ENCODE measurements at regions not wholly inside any gene's neighbourhood (a gene's known extent, or its start where the extent isn't known, plus 50 kb on each side); places are given as distances from the start of the nearest gene placed in this dataset.

DNA sequence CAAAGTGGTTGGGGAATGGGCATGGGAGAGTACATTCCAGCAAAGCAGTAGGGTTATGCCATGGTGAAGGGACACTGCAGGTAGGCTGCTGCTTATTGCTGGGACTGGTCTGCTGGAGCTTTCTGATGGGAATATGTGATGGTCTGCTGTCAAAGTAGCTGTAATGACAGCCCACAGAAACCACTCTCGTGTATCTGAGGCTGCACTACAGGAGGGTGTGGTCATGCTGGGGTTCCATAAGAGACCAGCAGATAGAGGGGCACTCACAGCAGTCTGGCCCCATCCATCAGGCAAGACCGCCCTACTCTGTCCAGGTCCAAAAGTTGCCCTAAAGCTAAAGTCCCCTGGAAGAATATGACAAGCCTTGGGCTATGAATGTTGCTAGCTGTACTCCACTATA, 739.3 kb downstream of the COL12A1 start:
- ATAC-seq (ENCODE audit: low FRiP score in 2 of 2) (peak in 1 of 2 donors; percentile 30), DNase-seq (no peak)
- Histone ChIP-seq H3K9me3 (no peaks in the 10 kb centered on the region), H3K27me3 (no peaks in the 10 kb centered on the region), H3K36me3 (no peaks in the 10 kb centered on the region), H3K27ac (no peak overlapping the region), H3K4me3 (no peak overlapping the region), H3K4me1 (no peaks in the 10 kb centered on the region)
- 94 to 100% methylated on average over 2 of the region's 2 CpGs for WGBS, 2 donors
- TF ChIP-seq EP300 (IDR thresholded peaks at IDR 0.05) (no peak), POLR2A (IDR thresholded peaks at IDR 0.05) (no peak)
- TF ChIP-seq, protein P1, sequence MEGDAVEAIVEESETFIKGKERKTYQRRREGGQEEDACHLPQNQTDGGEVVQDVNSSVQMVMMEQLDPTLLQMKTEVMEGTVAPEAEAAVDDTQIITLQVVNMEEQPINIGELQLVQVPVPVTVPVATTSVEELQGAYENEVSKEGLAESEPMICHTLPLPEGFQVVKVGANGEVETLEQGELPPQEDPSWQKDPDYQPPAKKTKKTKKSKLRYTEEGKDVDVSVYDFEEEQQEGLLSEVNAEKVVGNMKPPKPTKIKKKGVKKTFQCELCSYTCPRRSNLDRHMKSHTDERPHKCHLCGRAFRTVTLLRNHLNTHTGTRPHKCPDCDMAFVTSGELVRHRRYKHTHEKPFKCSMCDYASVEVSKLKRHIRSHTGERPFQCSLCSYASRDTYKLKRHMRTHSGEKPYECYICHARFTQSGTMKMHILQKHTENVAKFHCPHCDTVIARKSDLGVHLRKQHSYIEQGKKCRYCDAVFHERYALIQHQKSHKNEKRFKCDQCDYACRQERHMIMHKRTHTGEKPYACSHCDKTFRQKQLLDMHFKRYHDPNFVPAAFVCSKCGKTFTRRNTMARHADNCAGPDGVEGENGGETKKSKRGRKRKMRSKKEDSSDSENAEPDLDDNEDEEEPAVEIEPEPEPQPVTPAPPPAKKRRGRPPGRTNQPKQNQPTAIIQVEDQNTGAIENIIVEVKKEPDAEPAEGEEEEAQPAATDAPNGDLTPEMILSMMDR (IDR thresholded peaks at IDR 0.05) = no peak

- Histone ChIP-seq H3K4me1 (no peaks in the 10 kb centered on the region), H3K4me3 (no peak overlapping the region), H3K9me3 (no peaks in the 10 kb centered on the region), H3K36me3 (no peaks in the 10 kb centered on the region), H3K27ac (no peak overlapping the region), H3K27me3 (no peaks in the 10 kb centered on the region)
- ATAC-seq (ENCODE audit: low FRiP score in 2 of 2) (no peak), DNase-seq (no peak)
- 43 to 58% methylated on average over 7 of the region's 7 CpGs for WGBS, 2 donors
- TF ChIP-seq, protein P1 (IDR thresholded peaks at IDR 0.05) = no peak
Observed at GRCh38 chr6:74459260-74459659, 746.6 kb downstream of the COL12A1 start.

- Histone ChIP-seq H3K27me3 (no peaks in the 10 kb centered on the region), H3K9me3 (no peaks in the 10 kb centered on the region), H3K4me1 (no peaks in the 10 kb centered on the region), H3K27ac (no peak overlapping the region), H3K4me3 (no peak overlapping the region), H3K36me3 (no peaks in the 10 kb centered on the region)
- no peak for DNase-seq
- whole genome bisulfite sequencing, 2 donors = 23 to 58% methylated on average over 1 of the region's 1 CpG
- ATAC-seq (ENCODE audit: low FRiP score in 2 of 2) = no peak
- TF ChIP-seq POLR2A (IDR thresholded peaks at IDR 0.05) (no peak), EP300 (IDR thresholded peaks at IDR 0.05) (no peak), POLR2AphosphoS5 (IDR thresholded peaks at IDR 0.05) (no peak)
- TF ChIP-seq, protein P1 (IDR thresholded peaks at IDR 0.05) = no peak
Observed at GRCh38 chr6:74458536-74458935, 747.3 kb downstream of the COL12A1 start.

DNA sequence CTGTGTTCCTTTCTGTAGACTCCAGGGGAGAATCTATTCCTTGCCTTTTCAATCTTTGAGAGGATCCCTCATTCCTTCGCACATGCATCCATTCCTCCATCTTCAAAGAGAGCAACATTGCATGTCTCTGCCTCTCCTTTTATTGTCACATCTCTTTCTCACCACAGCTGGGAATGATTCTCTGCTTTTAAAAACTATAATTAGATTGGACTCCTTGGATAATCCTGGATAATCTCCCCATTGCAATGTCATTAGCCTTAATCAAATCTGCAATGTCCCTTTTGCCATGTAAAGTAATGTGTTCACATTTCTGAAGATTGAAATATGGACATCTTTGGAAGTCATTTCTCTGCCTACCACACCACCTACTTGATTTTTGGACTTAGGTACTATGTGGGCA, 750.1 kb downstream of the COL12A1 start:
- 100% methylated on average over 1 of the region's 1 CpG for WGBS, 2 donors
- no peak for DNase-seq

DNA sequence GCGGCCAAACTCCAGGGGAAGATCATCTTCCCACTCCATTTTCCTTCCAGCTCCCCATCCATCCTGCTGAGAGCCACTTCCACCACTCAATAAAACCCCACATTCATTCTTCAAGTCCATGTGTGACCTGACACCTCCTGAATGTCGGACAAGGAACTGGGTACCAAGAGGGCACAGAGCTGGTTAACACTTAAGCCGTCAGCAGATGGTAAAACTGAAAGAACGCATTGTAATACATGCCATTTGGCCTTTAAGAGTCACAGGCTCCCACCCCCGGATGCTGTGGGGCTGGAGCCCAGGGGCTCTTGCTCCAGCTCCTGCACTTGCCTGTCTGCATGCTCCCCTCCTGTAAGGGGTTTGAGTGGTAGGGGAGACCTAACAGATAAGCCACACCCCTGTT, 753.9 kb downstream of the COL12A1 start:
- WGBS, 2 donors = 67 to 74% methylated on average over 5 of the region's 5 CpGs
- Histone ChIP-seq H3K4me1 (no peaks in the 10 kb centered on the region), H3K27ac (no peak overlapping the region), H3K9me3 (no peaks in the 10 kb centered on the region), H3K27me3 (no peaks in the 10 kb centered on the region), H3K4me3 (no peak overlapping the region), H3K36me3 (no peaks in the 10 kb centered on the region)
- TF ChIP-seq POLR2AphosphoS5 (IDR thresholded peaks at IDR 0.05) (no peak), POLR2A (IDR thresholded peaks at IDR 0.05) (no peak), EP300 (IDR thresholded peaks at IDR 0.05) (no peak)
- TF ChIP-seq, protein P1 (IDR thresholded peaks at IDR 0.05) = no peak
- DNase-seq (no peak), ATAC-seq (ENCODE audit: low FRiP score in 2 of 2) (no peak)

More for the DNA sequence above, 750.1 kb downstream of the COL12A1 start:
- Histone ChIP-seq H3K36me3 (no peaks in the 10 kb centered on the region), H3K4me1 (no peaks in the 10 kb centered on the region), H3K27me3 (no peaks in the 10 kb centered on the region), H3K4me3 (no peak overlapping the region), H3K27ac (no peak overlapping the region), H3K9me3 (no peaks in the 10 kb centered on the region)
- TF ChIP-seq POLR2A (IDR thresholded peaks at IDR 0.05) = no peak
- no peak for TF ChIP-seq EP300 (IDR thresholded peaks at IDR 0.05)
- no peak for TF ChIP-seq POLR2AphosphoS5 (IDR thresholded peaks at IDR 0.05)
- no peak for ATAC-seq (ENCODE audit: low FRiP score in 2 of 2)

Measured in upper lobe of left lung (tissue), 6 donors.